HG02642 (cell line): ENCODE measurements at regions not wholly inside any gene's neighbourhood (a gene's known extent, or its start where the extent isn't known, plus 50 kb on each side); places are given as distances from the start of the nearest gene placed in this dataset.

Source experiments
- ATAC-seq: cut with Tn5 transposase; IDR thresholded peaks from one replicate; pipeline ENCODE4 v1.9.1; 2021; ENCODE audit warnings: mild to moderate bottlenecking; ENCODE audit not compliant: unreplicated experiment, poor library complexity

GRCh38 chr5:112646139-112646936 lies 91.3 kb upstream of the APC start:
- no peak for ATAC-seq

DNA sequence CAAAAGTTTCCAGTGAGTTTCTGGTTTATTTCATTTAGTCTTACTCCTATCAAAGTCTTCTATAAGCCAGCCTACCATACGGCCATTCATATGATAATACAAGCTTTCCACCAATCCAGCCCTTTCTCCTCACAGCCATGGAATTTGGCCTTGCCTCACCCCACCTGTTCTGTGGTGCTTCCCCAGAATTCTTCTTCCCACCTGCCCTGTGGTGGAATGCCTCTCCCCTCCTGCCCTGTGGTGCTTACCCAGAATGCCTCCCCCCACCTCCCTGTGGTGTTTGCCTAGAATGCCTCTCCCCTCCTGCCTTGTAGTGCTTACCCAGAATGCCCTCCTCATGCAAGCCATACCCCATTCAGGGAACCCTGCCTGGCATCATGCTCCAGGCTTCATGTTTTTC lies 90.3 kb upstream of the APC start:
- no peak for ATAC-seq

GRCh38 chr5:112648264-112648663 lies 89.4 kb upstream of the APC start:
- ATAC-seq, result no peak

DNA sequence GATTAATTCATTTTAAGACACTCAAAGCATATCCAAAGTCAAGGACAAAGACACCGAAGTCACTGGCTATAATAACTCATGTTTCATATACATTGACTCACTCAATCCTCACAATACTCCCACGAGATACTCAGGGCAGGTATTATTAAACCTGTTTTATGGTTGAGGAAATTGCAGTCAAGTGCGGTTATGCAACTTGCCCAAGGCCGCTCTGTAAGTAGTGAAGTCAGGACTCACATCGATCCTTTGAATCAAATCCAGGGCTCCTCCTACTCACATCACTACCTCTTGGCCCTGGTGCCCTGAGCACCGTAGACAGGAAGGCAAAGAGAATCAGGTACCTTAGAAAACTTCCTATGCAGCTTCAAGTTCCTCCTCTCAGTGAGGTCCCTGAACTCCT lies 87.8 kb upstream of the APC start:
- ATAC-seq, result no peak

- ATAC-seq, result no peak
Observed at GRCh38 chr5:112653638-112654205, 84.0 kb upstream of the APC start.

DNA sequence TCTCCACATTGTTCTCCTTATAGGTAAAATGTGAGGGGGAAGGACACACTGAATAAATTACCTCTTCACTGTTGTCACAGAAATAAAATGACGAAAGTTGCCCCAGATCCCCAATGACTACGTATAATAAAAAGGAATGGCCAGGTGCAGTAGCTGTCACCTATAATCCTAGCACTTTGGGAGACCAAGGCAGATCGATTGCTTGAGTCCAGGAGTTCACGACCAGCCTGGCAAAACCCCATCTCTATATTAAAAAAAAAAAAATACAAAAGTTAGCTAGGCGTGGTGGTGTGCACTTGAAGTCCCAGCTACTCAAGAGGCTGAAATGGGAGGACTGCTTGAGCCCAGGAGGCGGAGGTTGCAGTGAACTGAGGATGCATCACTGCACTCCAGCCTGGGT lies 82.2 kb upstream of the APC start:
- no peak for ATAC-seq

- ATAC-seq, result no peak
Observed at GRCh38 chr5:112656451-112656850, 81.2 kb upstream of the APC start.

GRCh38 chr5:112657804-112658203 lies 79.9 kb upstream of the APC start:
- ATAC-seq, result no peak

DNA sequence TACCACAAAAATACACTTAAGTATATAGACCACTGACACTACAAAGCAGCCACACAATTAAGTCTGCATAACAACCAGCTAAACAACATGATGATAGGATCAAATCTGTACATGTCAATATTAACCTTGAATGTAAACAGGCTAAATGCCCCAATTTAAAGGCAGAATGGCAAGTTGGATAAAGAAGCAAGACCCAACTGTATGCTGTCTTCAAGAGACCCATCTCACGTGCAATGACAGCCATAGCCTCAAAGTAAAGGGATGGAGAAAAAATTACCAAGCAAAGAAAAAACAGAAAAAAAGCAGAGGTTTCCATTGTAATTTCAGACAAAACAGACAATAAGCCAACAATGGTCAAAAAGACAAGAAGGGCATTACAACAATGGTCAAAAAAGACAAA lies 77.3 kb upstream of the APC start:
- ATAC-seq, result no peak

DNA sequence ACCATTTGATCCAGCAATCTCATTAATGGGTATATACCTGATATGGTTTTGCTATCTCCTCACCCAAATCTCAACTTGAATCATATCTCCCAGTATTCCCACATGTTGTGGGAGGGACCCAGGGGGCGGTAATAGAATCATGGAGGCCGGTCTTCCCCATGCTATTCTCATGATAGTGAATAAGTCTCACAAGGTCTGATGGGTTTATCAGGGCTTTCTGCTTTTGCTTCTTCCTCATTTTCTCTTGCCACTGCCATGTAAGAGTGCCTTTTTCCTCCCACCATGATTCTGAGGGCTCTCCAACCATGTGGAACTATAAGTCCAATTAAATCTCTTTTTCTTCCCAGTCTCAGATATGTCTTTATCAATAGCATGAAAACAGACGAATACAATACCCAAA lies 74.5 kb upstream of the APC start:
- no peak for ATAC-seq

DNA sequence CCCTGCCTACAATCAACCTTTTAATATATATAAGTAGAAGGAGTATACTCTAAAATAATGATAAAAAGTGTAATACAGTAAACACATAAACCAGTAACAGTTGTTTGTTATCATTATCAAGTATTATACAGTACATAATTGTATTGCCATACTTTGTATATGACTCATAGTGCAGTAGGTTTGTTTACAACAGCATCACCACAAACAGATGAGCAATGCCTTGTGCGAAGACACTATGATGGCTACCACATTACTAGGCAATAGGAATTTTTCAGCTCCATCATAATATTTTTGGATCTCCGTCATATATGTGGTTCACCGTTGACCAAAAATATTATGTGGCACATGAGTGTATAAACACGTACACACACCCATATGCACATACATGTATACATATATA lies 69.7 kb upstream of the APC start:
- no peak for ATAC-seq

DNA sequence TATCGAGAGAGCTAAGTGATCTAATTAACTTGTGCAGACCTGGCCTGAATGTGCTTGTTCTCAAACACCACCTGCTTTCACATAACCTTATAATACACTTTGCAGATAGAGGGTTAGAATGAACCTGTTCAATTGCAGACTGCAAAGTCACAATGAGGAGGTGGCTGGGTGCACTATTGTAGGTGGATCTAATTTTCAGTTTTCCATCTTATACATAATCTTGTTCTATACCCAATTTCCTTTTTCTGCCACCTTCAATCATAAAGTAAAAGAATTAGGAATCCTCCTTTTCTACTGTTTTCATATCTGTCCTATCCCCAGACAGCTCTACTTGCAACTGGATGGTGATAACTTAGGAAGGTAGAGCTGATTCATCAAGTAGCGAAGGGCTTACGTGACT lies 68.8 kb upstream of the APC start:
- no peak for ATAC-seq

DNA sequence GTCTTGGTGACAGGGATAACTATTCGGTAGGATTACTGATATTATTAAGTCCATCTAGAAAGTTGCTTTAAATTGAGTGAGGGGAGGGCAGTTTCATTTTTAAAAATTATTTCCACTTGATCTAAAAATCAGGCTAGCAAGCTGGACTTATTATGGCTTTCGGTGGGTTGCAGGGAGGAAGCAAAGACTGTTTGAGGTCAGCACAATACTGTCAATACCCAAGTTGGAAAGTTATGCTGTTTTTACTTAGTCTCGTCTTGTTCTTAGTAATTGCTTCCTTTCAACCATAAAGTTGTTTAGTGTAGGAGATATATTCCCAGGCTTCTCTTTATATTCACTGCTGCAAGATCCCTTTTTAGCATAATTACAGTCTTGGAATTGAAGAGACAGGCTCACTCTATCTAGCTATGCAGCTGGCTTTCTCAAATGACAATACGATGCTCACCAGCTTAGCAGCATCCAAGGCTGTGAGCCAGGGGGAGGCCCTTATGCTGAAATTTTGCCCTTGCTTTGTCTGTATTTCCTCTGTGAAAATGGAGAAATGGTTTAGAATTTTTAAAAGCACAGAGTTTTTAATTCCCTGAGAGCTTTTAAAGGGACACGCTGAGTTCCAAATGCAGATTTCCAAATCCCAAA lies 68.2 kb upstream of the APC start:
- ATAC-seq, result no peak

DNA sequence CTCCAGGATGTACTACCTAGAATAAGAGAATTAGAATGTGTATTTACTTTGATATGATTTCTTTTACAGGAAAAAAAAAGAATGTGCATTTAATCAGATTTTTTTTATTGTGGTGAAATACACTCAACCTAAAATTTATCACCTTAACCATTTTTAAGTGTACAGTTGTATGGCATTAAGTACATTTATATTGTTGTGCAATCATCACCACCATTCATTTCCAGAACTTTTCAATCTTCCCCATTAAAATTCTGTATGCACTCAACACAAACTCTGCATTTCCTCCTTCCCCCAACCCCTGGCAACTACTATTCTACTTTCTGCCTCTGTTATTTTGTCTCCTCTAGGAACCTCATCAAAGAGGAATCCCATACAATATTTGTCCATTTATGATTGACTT lies 66.0 kb upstream of the APC start:
- ATAC-seq, result no peak

DNA sequence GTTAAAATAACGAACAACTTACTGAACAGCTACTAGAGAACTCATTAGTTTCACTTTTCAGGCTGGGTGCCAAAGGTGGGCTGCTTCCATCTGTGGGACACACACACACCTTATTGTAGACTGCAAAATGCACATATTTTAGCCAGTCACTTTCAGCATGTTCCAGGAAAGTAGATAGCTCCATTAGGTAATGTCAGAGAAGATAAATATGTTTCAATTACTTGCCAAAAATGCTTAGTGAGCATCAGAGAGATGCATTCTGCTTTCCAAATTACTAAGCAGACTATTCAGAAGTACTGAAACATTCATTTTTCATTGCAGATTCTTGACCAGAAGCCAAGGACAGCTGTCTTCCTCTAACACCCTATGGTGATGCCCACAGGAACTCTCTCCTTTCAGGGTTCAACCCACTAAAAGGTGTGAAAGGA lies 56.2 kb upstream of the APC start:
- ATAC-seq, result no peak

DNA sequence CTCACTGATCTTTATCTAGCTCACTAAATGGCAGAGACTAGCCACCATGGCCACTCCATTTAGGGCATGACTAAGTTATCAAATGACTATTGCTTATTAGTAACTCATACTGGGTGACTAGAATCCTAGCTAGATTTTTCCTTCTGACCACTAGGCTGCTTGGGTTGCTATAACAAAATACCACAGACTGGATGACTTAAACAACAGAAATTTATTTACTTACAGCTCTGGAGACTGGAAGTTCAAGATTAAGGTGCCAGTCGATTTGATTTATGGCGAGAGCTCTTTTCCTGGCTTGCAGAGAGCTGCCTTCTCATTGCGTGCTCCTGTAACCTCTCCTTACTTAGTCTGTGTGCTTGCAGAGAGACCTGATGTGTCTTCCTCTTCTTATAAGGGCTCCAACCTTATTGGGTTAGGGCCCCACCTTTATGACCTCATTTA lies 55.0 kb upstream of the APC start:
- no peak for ATAC-seq

- peak; percentile 44 for ATAC-seq
Observed at GRCh38 chr5:112684121-112684520, 53.6 kb upstream of the APC start.

DNA sequence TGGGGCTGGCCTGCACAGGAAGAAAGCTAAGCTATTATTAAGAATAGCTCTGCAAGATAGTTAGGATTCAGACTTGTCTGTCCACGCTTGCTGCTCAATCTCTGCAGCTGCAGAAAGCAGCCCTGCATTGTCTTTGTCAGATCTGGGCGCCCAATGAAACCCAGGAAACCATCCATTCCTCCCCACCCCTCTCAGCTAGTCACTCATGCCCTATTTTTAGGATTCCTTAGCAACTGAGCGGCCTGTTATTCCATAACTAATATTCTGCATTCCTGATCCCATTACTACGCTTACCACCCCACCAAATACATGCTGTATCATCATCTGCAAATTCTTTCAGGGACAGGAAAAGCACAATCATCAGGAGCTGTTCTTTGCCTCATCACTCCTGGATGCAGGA lies 52.9 kb upstream of the APC start:
- no peak for ATAC-seq

- no peak for ATAC-seq
Observed at GRCh38 chr5:112685386-112685785, 52.3 kb upstream of the APC start.

DNA sequence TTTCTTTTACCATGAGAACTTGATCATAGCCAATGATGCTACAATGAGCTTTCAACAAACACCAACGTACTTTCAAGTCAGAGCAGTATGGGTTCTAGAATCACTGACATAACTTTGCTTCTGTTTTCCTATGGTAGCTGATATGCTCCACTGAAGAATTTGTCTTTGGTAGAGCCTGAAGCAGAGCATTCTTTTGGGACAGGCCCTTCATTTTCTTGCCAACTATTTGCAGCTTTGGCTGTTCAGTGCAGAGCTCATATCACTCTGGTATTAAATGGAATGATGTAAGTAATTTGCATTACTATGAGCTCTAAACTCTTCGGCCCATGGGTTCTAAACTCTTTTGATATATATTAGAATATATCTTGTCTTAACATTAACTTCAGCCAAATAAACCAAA lies 51.8 kb upstream of the APC start:
- no peak for ATAC-seq

- ATAC-seq, result no peak
Observed at GRCh38 chr5:112686675-112687074, 51.0 kb upstream of the APC start.

GRCh38 chr5:112687306-112687705 lies 50.4 kb upstream of the APC start:
- no peak for ATAC-seq
